Stimulated activated CD8-positive, alpha-beta memory T cell treated with anti-CD3 and anti-CD28 coated beads, Interleukin-15, amount 100 ng/mL, for 24 hours (primary cell): ENCODE measurements at regions not wholly inside any gene's neighbourhood (a gene's known extent, or its start where the extent isn't known, plus 50 kb on each side); places are given as distances from the start of the nearest gene placed in this dataset.

Experiments
- DNase-seq: peaks from one replicate; pipeline ENCODE4 v3.0.0-alpha.2; 2020; ENCODE audit warnings: low read depth

GRCh38 chr11:113581713-113582112 lies 106.5 kb upstream of the DRD2 start:
- no peak for DNase-seq

GRCh38 chr11:113579292-113579940 lies 104.2 kb upstream of the DRD2 start:
- DNase-seq: no peak

- DNase-seq: no peak
These were observed 103.6 kb upstream of the DRD2 start for GRCh38 chr11:113578715-113579250.

- no peak for DNase-seq
These were observed 102.8 kb upstream of the DRD2 start for GRCh38 chr11:113578033-113578380.

- no peak for DNase-seq
These were observed 102.3 kb upstream of the DRD2 start for GRCh38 chr11:113577356-113578032.

- DNase-seq: no peak
These were observed 99.4 kb upstream of the DRD2 start for GRCh38 chr11:113574586-113574985.

- DNase-seq: no peak
These were observed 99.0 kb upstream of the DRD2 start for GRCh38 chr11:113574171-113574570.

GRCh38 chr11:113572136-113572735 lies 97.0 kb upstream of the DRD2 start:
- no peak for DNase-seq

GRCh38 chr11:113571531-113571930 lies 96.3 kb upstream of the DRD2 start:
- no peak for DNase-seq

GRCh38 chr11:113570906-113571305 lies 95.7 kb upstream of the DRD2 start:
- no peak for DNase-seq

- no peak for DNase-seq
These were observed 94.2 kb upstream of the DRD2 start for GRCh38 chr11:113569391-113569790.

GRCh38 chr11:113568566-113568965 lies 93.4 kb upstream of the DRD2 start:
- DNase-seq: no peak

- DNase-seq: no peak
These were observed 92.8 kb upstream of the DRD2 start for GRCh38 chr11:113567867-113568544.

GRCh38 chr11:113567097-113567496 lies 91.9 kb upstream of the DRD2 start:
- no peak for DNase-seq

- no peak for DNase-seq
These were observed 89.4 kb upstream of the DRD2 start for GRCh38 chr11:113564527-113565130.

- no peak for DNase-seq
These were observed 88.7 kb upstream of the DRD2 start for GRCh38 chr11:113563766-113564526.

- DNase-seq: no peak
These were observed 87.8 kb upstream of the DRD2 start for GRCh38 chr11:113562981-113563461.

GRCh38 chr11:113562576-113562975 lies 87.4 kb upstream of the DRD2 start:
- DNase-seq: no peak

- DNase-seq: no peak
These were observed 82.7 kb upstream of the DRD2 start for GRCh38 chr11:113557926-113558325.

- no peak for DNase-seq
These were observed 80.8 kb upstream of the DRD2 start for GRCh38 chr11:113556036-113556435.

- DNase-seq: no peak
These were observed 79.9 kb upstream of the DRD2 start for GRCh38 chr11:113555071-113555619.
